ENCODE measurements at regions not wholly inside any gene's neighbourhood (a gene's known extent, or its start where the extent isn't known, plus 50 kb on each side); places are given as distances from the start of the nearest gene placed in this dataset.

DNA sequence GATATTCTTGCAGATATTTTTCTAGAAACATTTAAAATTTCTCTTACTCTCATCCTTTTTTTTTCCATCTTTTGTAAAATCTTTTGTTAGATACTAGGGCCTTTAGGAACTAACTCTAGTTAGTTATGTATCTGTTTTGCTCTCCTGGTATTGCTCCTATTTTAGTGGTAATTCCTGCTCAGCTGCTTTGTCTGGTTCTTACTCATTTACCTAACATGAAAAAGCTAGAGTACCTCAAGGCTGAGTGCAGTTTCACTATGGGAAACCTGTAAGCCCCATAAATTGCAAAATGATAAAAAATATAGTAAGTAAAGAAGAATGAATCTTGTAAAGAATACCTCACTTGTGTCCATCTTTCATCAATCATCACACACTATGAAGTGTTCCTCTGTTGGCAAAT lies 1602.0 kb downstream of the GRIK2 start:
- FAIRE-seq: no peak
- H3K9ac ChIP-seq (ENCODE audit: insufficient read depth, low read depth, low read length): no peak overlapping the region
- no peak for ATAC-seq
- H3K4me1 ChIP-seq (ENCODE audit: insufficient read depth, low read length): no peaks in the 10 kb centered on the region
- POLR2A ChIA-PET: no interaction called here
- H3K36me3 ChIP-seq (replicated peaks in 1 of 2; ENCODE audit: control insufficient read depth in 1 of 2, insufficient read depth in 2 of 2, low read length in 2 of 2): no peaks in the 10 kb centered on the region
- DNase-seq (ENCODE audit: low spot score): no peak
- no peaks in the 10 kb centered on the region for H4K20me1 ChIP-seq (ENCODE audit: insufficient read depth, low read length)
- no peak overlapping the region for H3K4me2 ChIP-seq (ENCODE audit: low read depth, low read length)
- intact Hi-C loops (cut with micrococcal nuclease; ENCODE audit: unreplicated experiment): no loop called here
- in situ Hi-C loops (cut with HindIII; ENCODE audit: extremely low pct_ligation_motif_present, low pct_unique_long_range_greater_than_20kb): no loop called here
- TF ChIP-seq, protein P1, sequence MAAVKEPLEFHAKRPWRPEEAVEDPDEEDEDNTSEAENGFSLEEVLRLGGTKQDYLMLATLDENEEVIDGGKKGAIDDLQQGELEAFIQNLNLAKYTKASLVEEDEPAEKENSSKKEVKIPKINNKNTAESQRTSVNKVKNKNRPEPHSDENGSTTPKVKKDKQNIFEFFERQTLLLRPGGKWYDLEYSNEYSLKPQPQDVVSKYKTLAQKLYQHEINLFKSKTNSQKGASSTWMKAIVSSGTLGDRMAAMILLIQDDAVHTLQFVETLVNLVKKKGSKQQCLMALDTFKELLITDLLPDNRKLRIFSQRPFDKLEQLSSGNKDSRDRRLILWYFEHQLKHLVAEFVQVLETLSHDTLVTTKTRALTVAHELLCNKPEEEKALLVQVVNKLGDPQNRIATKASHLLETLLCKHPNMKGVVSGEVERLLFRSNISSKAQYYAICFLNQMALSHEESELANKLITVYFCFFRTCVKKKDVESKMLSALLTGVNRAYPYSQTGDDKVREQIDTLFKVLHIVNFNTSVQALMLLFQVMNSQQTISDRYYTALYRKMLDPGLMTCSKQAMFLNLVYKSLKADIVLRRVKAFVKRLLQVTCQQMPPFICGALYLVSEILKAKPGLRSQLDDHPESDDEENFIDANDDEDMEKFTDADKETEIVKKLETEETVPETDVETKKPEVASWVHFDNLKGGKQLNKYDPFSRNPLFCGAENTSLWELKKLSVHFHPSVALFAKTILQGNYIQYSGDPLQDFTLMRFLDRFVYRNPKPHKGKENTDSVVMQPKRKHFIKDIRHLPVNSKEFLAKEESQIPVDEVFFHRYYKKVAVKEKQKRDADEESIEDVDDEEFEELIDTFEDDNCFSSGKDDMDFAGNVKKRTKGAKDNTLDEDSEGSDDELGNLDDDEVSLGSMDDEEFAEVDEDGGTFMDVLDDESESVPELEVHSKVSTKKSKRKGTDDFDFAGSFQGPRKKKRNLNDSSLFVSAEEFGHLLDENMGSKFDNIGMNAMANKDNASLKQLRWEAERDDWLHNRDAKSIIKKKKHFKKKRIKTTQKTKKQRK (IDR thresholded peaks at IDR 0.05; ENCODE audit: low read length): no peak
- TF ChIP-seq IRF1 (CRISPR knock-in tag; IDR thresholded peaks at IDR 0.05; ENCODE audit: low read depth) (no peak), ZEB1 (IDR thresholded peaks at IDR 0.05; ENCODE audit: insufficient replicate concordance, low read depth) (no peak), ZFP37 (CRISPR knock-in tag; IDR thresholded peaks at IDR 0.05; ENCODE audit: borderline replicate concordance) (no peak), ERF (CRISPR knock-in tag; IDR thresholded peaks at IDR 0.05) (no peak), ZNF276 (CRISPR knock-in tag; IDR thresholded peaks at IDR 0.05; ENCODE audit: low read depth) (no peak), ZNF292 (CRISPR knock-in tag; IDR thresholded peaks at IDR 0.05; ENCODE audit: borderline replicate concordance, low read depth) (no peak), SIX1 (CRISPR knock-in tag; IDR thresholded peaks at IDR 0.05; ENCODE audit: borderline replicate concordance) (no peak), SRF (IDR thresholded peaks at IDR 0.05; ENCODE audit: low read depth, low read length) (no peak), CBX1 (IDR thresholded peaks at IDR 0.05; ENCODE audit: low read depth) (no peak), CSRNP1 (CRISPR knock-in tag; IDR thresholded peaks at IDR 0.05) (no peak)
- H2AFZ ChIP-seq (ENCODE audit: low read length): no peak overlapping the region
- no peaks in the 10 kb centered on the region for H3K79me2 ChIP-seq (ENCODE audit: insufficient read depth, low read length)
- H3K27me3 ChIP-seq (ENCODE audit: control insufficient read depth in 1 of 2, insufficient read depth in 2 of 2, low read length in 2 of 2): no peaks in the 10 kb centered on the region; a peak in 1 of 5 replicates
- CTCF ChIA-PET (ENCODE audit: low intra/inter-chr PET ratio, low total read pairs): no interaction called here
- H3K9me3 ChIP-seq (ENCODE audit: low read length): no peaks in the 10 kb centered on the region
- BruUV-seq (replicated peaks): no TSS peak
- H3K27ac ChIP-seq (ENCODE audit: extremely low read length, insufficient read depth, low read length): no peak overlapping the region
- H3K4me3 ChIP-seq (replicated peaks in 1 of 3; ENCODE audit: insufficient read depth in 1 of 3, low read depth in 2 of 3, low read length in 3 of 3): no peak overlapping the region

Measured in HepG2 (cell line).